Lower lobe of right lung (tissue), 2 donors: ENCODE measurements at regions not wholly inside any gene's neighbourhood (a gene's known extent, or its start where the extent isn't known, plus 50 kb on each side); places are given as distances from the start of the nearest gene placed in this dataset.
"Not testable (repeated sequence)": the region's sequence is repeated elsewhere in the genome, so short reads cannot be mapped to it uniquely, and the experiment has no call there.

Experiments used
- ATAC-seq, 2 donors: fragments of 200-7000 bp; cut with Tn5 transposase; one replicate each; pipeline ENCODE4 v1.9.1; 2020 to 2022; ENCODE audit warnings: mild to moderate bottlenecking in 2 of 2, moderate library complexity in 2 of 2
- DNase-seq: peaks from one replicate; pipeline ENCODE4 v3.0.0-alpha.2; 2020
- H3K27ac ChIP-seq: fragments of 200-600 bp; one replicate; pipeline ENCODE4 v1.8.0; 2022
- H3K27me3 ChIP-seq: fragments of 200-600 bp; one replicate; pipeline ENCODE4 v1.8.0; 2022; ENCODE audit warnings: low read depth
- H3K36me3 ChIP-seq: fragments of 200-600 bp; one replicate; pipeline ENCODE4 v1.8.0; 2022; ENCODE audit warnings: mild to moderate bottlenecking
- H3K4me1 ChIP-seq: fragments of 200-600 bp; one replicate; pipeline ENCODE4 v1.8.0; 2022
- H3K4me3 ChIP-seq: fragments of 200-600 bp; one replicate; pipeline ENCODE4 v1.8.0; 2022; ENCODE audit warnings: mild to moderate bottlenecking
- H3K9me3 ChIP-seq: fragments of 200-600 bp; one replicate; pipeline ENCODE4 v1.8.0; 2022
- CTCF ChIP-seq: fragments of 200-600 bp; IDR thresholded peaks from one replicate; pipeline ENCODE4 v1.8.0; 2022; ENCODE audit warnings: antibody characterized with exemption, mild to moderate bottlenecking
- intact Hi-C: fragments of 100-400 bp; cut with DNase I; formaldehyde crosslinking; loops from one replicate; pipeline ENCODE4 v1.11.0; 2022
- donor health status: DM: no; HTN: yes; CAD: no; lungs with severe emphysema.

- TF ChIP-seq CTCF, result no peak
- Histone ChIP-seq H3K4me1 (no peaks in the 10 kb centered on the region), H3K4me3 (no peak overlapping the region), H3K27ac (no peak overlapping the region), H3K9me3 (no peaks in the 10 kb centered on the region), H3K27me3 (no peaks in the 10 kb centered on the region), H3K36me3 (no peaks in the 10 kb centered on the region)
- DNase-seq, result no peak
- ATAC-seq, result no peak
- intact Hi-C loops, result no loop called here
Measured at GRCh38 chr5:145521523-145521922, 313.6 kb downstream of the PRELID2 start.

GRCh38 chr5:145521066-145521465 is 314.1 kb downstream of the PRELID2 start:
- Histone ChIP-seq H3K4me1 (no peaks in the 10 kb centered on the region), H3K9me3 (no peaks in the 10 kb centered on the region), H3K27ac (no peak overlapping the region), H3K4me3 (no peak overlapping the region), H3K27me3 (no peaks in the 10 kb centered on the region), H3K36me3 (no peaks in the 10 kb centered on the region)
- DNase-seq (no peak), ATAC-seq (no peak)
- TF ChIP-seq CTCF, result no peak
- intact Hi-C loops, result no loop called here

- Histone ChIP-seq H3K9me3 (no peaks in the 10 kb centered on the region), H3K4me3 (no peak overlapping the region), H3K4me1 (no peaks in the 10 kb centered on the region), H3K27ac (no peak overlapping the region), H3K27me3 (no peaks in the 10 kb centered on the region), H3K36me3 (no peaks in the 10 kb centered on the region)
- ATAC-seq, result no peak
- no peak for TF ChIP-seq CTCF
- no peak for DNase-seq
- intact Hi-C loops, result no loop called here
Measured at GRCh38 chr5:145520335-145520734, 314.8 kb downstream of the PRELID2 start.

GRCh38 chr5:145517588-145517987 is 317.6 kb downstream of the PRELID2 start:
- H3K27ac ChIP-seq, DNase-seq, H3K4me3 ChIP-seq, ATAC-seq, intact Hi-C loops, H3K36me3 ChIP-seq, H3K4me1 ChIP-seq, H3K9me3 ChIP-seq, H3K27me3 ChIP-seq: not testable (repeated sequence)

GRCh38 chr5:145511351-145511750 is 323.8 kb downstream of the PRELID2 start:
- intact Hi-C loops, result no loop called here
- Histone ChIP-seq H3K27me3 (no peaks in the 10 kb centered on the region), H3K4me3 (no peak overlapping the region), H3K27ac (no peak overlapping the region), H3K4me1 (no peaks in the 10 kb centered on the region), H3K9me3 (no peaks in the 10 kb centered on the region), H3K36me3 (no peaks in the 10 kb centered on the region)
- TF ChIP-seq CTCF, result no peak
- no peak for DNase-seq
- no peak for ATAC-seq

GRCh38 chr5:145510769-145511168 is 324.4 kb downstream of the PRELID2 start:
- no peak for DNase-seq
- intact Hi-C loops, result no loop called here
- H3K4me1 ChIP-seq, result no peaks in the 10 kb centered on the region
- no peaks in the 10 kb centered on the region for H3K36me3 ChIP-seq
- no peak for TF ChIP-seq CTCF
- no peaks in the 10 kb centered on the region for H3K27me3 ChIP-seq
- no peaks in the 10 kb centered on the region for H3K9me3 ChIP-seq
- ATAC-seq, result no peak
- no peak overlapping the region for H3K27ac ChIP-seq
- no peak overlapping the region for H3K4me3 ChIP-seq
